ENCODE measurements at regions not wholly inside any gene's neighbourhood (a gene's known extent, or its start where the extent isn't known, plus 50 kb on each side); places are given as distances from the start of the nearest gene placed in this dataset.
"Not testable (repeated sequence)": the region's sequence is repeated elsewhere in the genome, so short reads cannot be mapped to it uniquely, and the experiment has no call there.

DNA sequence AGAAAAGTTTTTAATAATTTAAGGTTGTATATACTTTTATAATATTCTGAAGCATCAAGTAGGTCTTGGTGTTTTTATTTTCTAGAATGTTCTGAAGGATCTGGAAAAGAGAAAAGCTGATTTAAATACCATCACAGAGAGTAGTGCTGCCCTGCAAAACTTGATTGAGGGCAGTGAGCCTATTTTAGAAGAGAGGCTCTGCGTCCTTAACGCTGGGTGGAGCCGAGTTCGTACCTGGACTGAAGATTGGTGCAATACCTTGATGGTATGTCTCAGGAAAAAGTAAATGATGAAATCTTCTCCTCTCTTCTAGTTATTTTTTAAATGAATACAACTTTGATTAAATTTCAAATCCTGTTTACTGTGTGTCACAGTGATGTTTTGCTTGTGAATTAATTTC, 225.7 kb downstream of the UTRN start:
- no peak for DNase-seq
- Histone ChIP-seq H3K9me3 (ENCODE audit: severe bottlenecking) (no peaks in the 10 kb centered on the region), H3K4me3 (ENCODE audit: low read depth, low read length) (no peak overlapping the region), H3K36me3 (no peaks in the 10 kb centered on the region), H3K27ac (no peak overlapping the region), H3K27me3 (ENCODE audit: insufficient read depth, low read depth, severe bottlenecking) (no peaks in the 10 kb centered on the region)
- TF ChIP-seq CTCF (IDR thresholded peaks at IDR 0.05; ENCODE audit: low read depth, low read length), result no peak

GRCh38 chr6:144515761-144516160, 230.6 kb downstream of the UTRN start:
- no peaks in the 10 kb centered on the region for H3K27me3 ChIP-seq (ENCODE audit: insufficient read depth, low read depth, severe bottlenecking)
- no peak overlapping the region for H3K27ac ChIP-seq
- H3K36me3 ChIP-seq, result no peaks in the 10 kb centered on the region
- no peak for TF ChIP-seq CTCF (IDR thresholded peaks at IDR 0.05; ENCODE audit: low read depth, low read length)
- DNase-seq, result no peak
- no peaks in the 10 kb centered on the region for H3K9me3 ChIP-seq (ENCODE audit: severe bottlenecking)
- H3K4me3 ChIP-seq (ENCODE audit: low read depth, low read length), result no peak overlapping the region

DNA sequence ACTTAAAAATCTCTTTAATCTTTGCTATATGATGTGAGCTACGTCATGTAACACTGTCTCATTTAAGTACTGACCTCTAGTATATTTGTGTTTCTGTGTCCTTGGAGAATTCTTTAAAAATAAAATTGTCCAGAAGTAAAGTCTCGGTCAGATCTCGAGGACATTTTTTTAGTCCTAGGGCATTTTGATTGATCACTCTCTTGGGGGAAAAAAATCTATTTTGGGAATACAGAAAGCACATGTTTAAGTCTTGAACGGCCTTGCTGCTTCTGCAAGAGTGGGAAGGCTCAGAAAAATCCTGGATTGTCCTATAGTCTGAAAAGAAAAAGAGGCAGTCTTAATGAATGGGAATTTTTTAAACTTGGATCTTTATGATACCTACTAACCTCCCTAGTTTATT, 234.3 kb downstream of the UTRN start:
- Histone ChIP-seq H3K36me3 (no peaks in the 10 kb centered on the region), H3K27ac (no peak overlapping the region), H3K4me3 (ENCODE audit: low read depth, low read length) (no peak overlapping the region), H3K27me3 (ENCODE audit: insufficient read depth, low read depth, severe bottlenecking) (no peaks in the 10 kb centered on the region), H3K9me3 (ENCODE audit: severe bottlenecking) (no peaks in the 10 kb centered on the region)
- TF ChIP-seq CTCF (IDR thresholded peaks at IDR 0.05; ENCODE audit: low read depth, low read length), result no peak
- DNase-seq, result no peak

DNA sequence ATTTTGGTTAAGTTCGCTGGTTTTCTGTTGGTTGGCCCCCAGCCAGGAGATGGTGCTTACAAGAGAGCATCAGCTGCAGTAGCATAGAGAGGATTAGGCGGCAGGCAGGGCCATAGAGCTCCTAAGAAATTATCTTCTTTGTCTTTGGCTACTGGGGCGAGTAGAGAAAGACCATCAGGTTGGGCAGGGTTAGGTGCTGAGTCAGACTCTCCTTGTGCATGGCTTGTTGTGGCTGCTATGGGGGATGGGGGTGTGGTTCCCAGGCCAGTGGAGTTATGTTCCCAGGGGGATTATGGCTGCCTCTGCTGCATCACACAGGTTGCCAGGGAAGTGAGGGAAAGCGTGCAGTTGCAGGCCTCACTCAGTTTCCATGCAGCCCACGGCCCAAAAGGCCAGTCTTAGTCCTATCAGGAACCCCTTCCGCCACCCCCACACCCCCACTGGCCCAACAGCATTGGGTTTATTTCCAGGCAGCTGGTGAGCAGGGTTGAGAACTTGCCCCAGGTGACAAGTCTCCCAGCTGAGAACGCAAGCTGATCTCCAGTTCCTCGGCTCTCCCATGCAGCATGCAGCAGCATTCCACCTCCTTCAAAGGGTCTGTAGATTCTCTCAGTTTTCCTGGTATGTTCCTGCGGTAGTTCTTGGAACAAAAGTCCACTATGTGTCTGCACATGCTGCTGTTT, 243.7 kb downstream of the UTRN start:
- H3K9me3 ChIP-seq (ENCODE audit: severe bottlenecking), result no peaks in the 10 kb centered on the region
- no peak overlapping the region for H3K4me3 ChIP-seq (ENCODE audit: low read depth, low read length)
- H3K27ac ChIP-seq, result no peak overlapping the region
- H3K36me3 ChIP-seq, result no peaks in the 10 kb centered on the region
- no peak for TF ChIP-seq CTCF (IDR thresholded peaks at IDR 0.05; ENCODE audit: low read depth, low read length)
- no peaks in the 10 kb centered on the region for H3K27me3 ChIP-seq (ENCODE audit: insufficient read depth, low read depth, severe bottlenecking)
- peak; percentile 35 for DNase-seq

DNA sequence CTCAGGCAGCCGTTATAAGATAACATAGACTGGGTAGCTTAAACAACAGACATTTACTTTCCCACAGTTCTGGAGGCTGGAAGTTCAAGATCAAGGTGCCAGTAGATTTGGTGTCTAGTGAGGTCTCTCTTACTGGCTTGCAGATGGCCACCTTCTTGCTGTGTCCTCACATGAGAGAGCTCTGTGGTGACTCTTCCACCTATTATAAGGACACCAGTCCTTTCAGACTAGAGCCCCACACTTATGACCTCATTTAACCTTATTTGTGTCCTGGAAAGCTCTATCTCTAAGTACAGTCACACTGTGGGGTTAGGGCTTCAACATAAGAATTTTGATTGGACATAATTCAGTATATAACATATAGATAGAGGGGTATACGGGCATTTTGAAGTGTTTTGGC, 245.0 kb downstream of the UTRN start:
- no peak overlapping the region for H3K4me3 ChIP-seq (ENCODE audit: low read depth, low read length)
- peak; percentile 8 for DNase-seq
- no peaks in the 10 kb centered on the region for H3K36me3 ChIP-seq
- no peak overlapping the region for H3K27ac ChIP-seq
- TF ChIP-seq CTCF (IDR thresholded peaks at IDR 0.05; ENCODE audit: low read depth, low read length), result no peak
- H3K9me3 ChIP-seq (ENCODE audit: severe bottlenecking), result no peaks in the 10 kb centered on the region
- no peaks in the 10 kb centered on the region for H3K27me3 ChIP-seq (ENCODE audit: insufficient read depth, low read depth, severe bottlenecking)

GRCh38 chr6:144532238-144532637, 247.1 kb downstream of the UTRN start:
- DNase-seq; H3K36me3 ChIP-seq; H3K27ac ChIP-seq; H3K4me3 ChIP-seq (ENCODE audit: low read depth, low read length); H3K27me3 ChIP-seq (ENCODE audit: insufficient read depth, low read depth, severe bottlenecking); H3K9me3 ChIP-seq (ENCODE audit: severe bottlenecking): not testable (repeated sequence)

All from WERI-Rb-1 (cell line).